Central memory CD8-positive, alpha-beta T cell (primary cell): ENCODE measurements at regions not wholly inside any gene's neighbourhood (a gene's known extent, or its start where the extent isn't known, plus 50 kb on each side); places are given as distances from the start of the nearest gene placed in this dataset.

Experiments used
- ATAC-seq: fragments of 150-1000 bp; cut with Tn5 transposase; replicated peaks from 2 replicates; pipeline ENCODE4 v1.10.0; 2022; ENCODE audit warnings: mild to moderate bottlenecking, moderate FRiP score, moderate number of reproducible peaks; ENCODE audit not compliant: poor library complexity, severe bottlenecking; ENCODE audit errors: extremely low read depth
- DNase-seq, 2 donors: peaks; one replicate each; pipeline ENCODE4 v3.0.0; 2021; ENCODE audit warnings: low spot score in 2 of 2
- H3K27ac Mint-ChIP-seq: one replicate; pipeline ENCODE4 v1.8.0; 2022; ENCODE audit warnings: low read depth, mild to moderate bottlenecking, moderate library complexity, mixed read lengths
- H3K27me3 Mint-ChIP-seq: one replicate; pipeline ENCODE4 v1.8.0; 2022; ENCODE audit warnings: mixed read lengths
- H3K36me3 Mint-ChIP-seq: one replicate; pipeline ENCODE4 v1.8.0; 2022; ENCODE audit warnings: mild to moderate bottlenecking, moderate library complexity, mixed read lengths; ENCODE audit not compliant: insufficient read depth
- H3K4me1 Mint-ChIP-seq: one replicate; pipeline ENCODE4 v1.8.0; 2022; ENCODE audit warnings: mixed read lengths
- H3K4me3 Mint-ChIP-seq: one replicate; pipeline ENCODE4 v1.8.0; 2022; ENCODE audit warnings: mild to moderate bottlenecking, moderate library complexity, mixed read lengths
- H3K9me3 Mint-ChIP-seq: one replicate; pipeline ENCODE4 v1.8.0; 2022; ENCODE audit warnings: mixed read lengths

GRCh38 chr18:78853341-78853740 lies 126.3 kb upstream of the SALL3 start:
- Mint-ChIP-seq H3K4me1 (no peaks in the 10 kb centered on the region), H3K36me3 (no peaks in the 10 kb centered on the region), H3K27me3 (peaks cover 19% of the 10 kb centered on the region), H3K9me3 (peaks cover 11% of the 10 kb centered on the region), H3K4me3 (no peak overlapping the region), H3K27ac (no peak overlapping the region)
- ATAC-seq (no peak), DNase-seq (no peak)

- Mint-ChIP-seq H3K36me3 (no peaks in the 10 kb centered on the region), H3K4me1 (no peaks in the 10 kb centered on the region), H3K4me3 (no peak overlapping the region), H3K9me3 (peaks cover 8% of the 10 kb centered on the region), H3K27ac (no peak overlapping the region), H3K27me3 (peaks cover 22% of the 10 kb centered on the region)
- ATAC-seq: no peak
- no peak for DNase-seq
These were observed 124.4 kb upstream of the SALL3 start for GRCh38 chr18:78855188-78855587.

- Mint-ChIP-seq H3K36me3 (no peaks in the 10 kb centered on the region), H3K4me1 (no peaks in the 10 kb centered on the region), H3K27me3 (peaks cover 38% of the 10 kb centered on the region), H3K9me3 (peaks cover 6% of the 10 kb centered on the region), H3K4me3 (no peak overlapping the region), H3K27ac (no peak overlapping the region)
- DNase-seq (no peak), ATAC-seq (no peak)
These were observed 122.9 kb upstream of the SALL3 start for GRCh38 chr18:78856569-78857313.

- Mint-ChIP-seq H3K27ac (no peak overlapping the region), H3K27me3 (peaks cover 46% of the 10 kb centered on the region), H3K36me3 (no peaks in the 10 kb centered on the region), H3K9me3 (peaks cover 6% of the 10 kb centered on the region), H3K4me1 (no peaks in the 10 kb centered on the region), H3K4me3 (no peak overlapping the region)
- ATAC-seq: no peak
- DNase-seq: no peak
These were observed 122.1 kb upstream of the SALL3 start for GRCh38 chr18:78857314-78858150.

GRCh38 chr18:78859686-78860085 lies 119.9 kb upstream of the SALL3 start:
- ATAC-seq (no peak), DNase-seq (no peak)
- Mint-ChIP-seq H3K36me3 (no peaks in the 10 kb centered on the region), H3K27ac (no peak overlapping the region), H3K27me3 (peaks cover 51% of the 10 kb centered on the region), H3K4me1 (no peaks in the 10 kb centered on the region), H3K9me3 (no peaks in the 10 kb centered on the region), H3K4me3 (no peak overlapping the region)

- ATAC-seq: no peak
These were observed 119.5 kb upstream of the SALL3 start for GRCh38 chr18:78860117-78860516.

GRCh38 chr18:78861116-78861515 lies 118.5 kb upstream of the SALL3 start:
- no peaks in the 10 kb centered on the region for H3K36me3 Mint-ChIP-seq
- no peaks in the 10 kb centered on the region for H3K4me1 Mint-ChIP-seq
- DNase-seq (no peak), ATAC-seq (no peak)
- no peak overlapping the region for H3K4me3 Mint-ChIP-seq
- no peaks in the 10 kb centered on the region for H3K9me3 Mint-ChIP-seq
- no peak overlapping the region for H3K27ac Mint-ChIP-seq
- peaks cover 51% of the 10 kb centered on the region for H3K27me3 Mint-ChIP-seq

More at GRCh38 chr18:78860117-78860516, 119.5 kb upstream of the SALL3 start:
- no peaks in the 10 kb centered on the region for H3K4me1 Mint-ChIP-seq
- DNase-seq: no peak
- H3K27ac Mint-ChIP-seq: no peak overlapping the region
- peaks cover 51% of the 10 kb centered on the region for H3K27me3 Mint-ChIP-seq
- H3K9me3 Mint-ChIP-seq: no peaks in the 10 kb centered on the region
- H3K36me3 Mint-ChIP-seq: no peaks in the 10 kb centered on the region
- no peak overlapping the region for H3K4me3 Mint-ChIP-seq

- no peaks in the 10 kb centered on the region for H3K4me1 Mint-ChIP-seq
- DNase-seq (no peak), ATAC-seq (no peak)
- no peak overlapping the region for H3K27ac Mint-ChIP-seq
- H3K4me3 Mint-ChIP-seq: no peak overlapping the region
- no peaks in the 10 kb centered on the region for H3K36me3 Mint-ChIP-seq
- no peaks in the 10 kb centered on the region for H3K9me3 Mint-ChIP-seq
- H3K27me3 Mint-ChIP-seq: peaks cover 51% of the 10 kb centered on the region
These were observed 117.9 kb upstream of the SALL3 start for GRCh38 chr18:78861706-78862105.

GRCh38 chr18:78862395-78862794 lies 117.2 kb upstream of the SALL3 start:
- Mint-ChIP-seq H3K27ac (no peak overlapping the region), H3K9me3 (no peaks in the 10 kb centered on the region), H3K36me3 (no peaks in the 10 kb centered on the region), H3K4me1 (no peaks in the 10 kb centered on the region), H3K4me3 (no peak overlapping the region), H3K27me3 (peaks cover 51% of the 10 kb centered on the region)
- no peak for DNase-seq
- ATAC-seq: no peak

- no peaks in the 10 kb centered on the region for H3K9me3 Mint-ChIP-seq
- DNase-seq (no peak), ATAC-seq (no peak)
These were observed 114.5 kb upstream of the SALL3 start for GRCh38 chr18:78865056-78865598.

GRCh38 chr18:78865771-78866310 lies 113.8 kb upstream of the SALL3 start:
- H3K4me3 Mint-ChIP-seq: no peak overlapping the region
- no peaks in the 10 kb centered on the region for H3K4me1 Mint-ChIP-seq
- ATAC-seq (no peak), DNase-seq (no peak)
- H3K36me3 Mint-ChIP-seq: no peaks in the 10 kb centered on the region
- H3K27ac Mint-ChIP-seq: no peak overlapping the region
- H3K9me3 Mint-ChIP-seq: no peaks in the 10 kb centered on the region
- peaks cover 34% of the 10 kb centered on the region for H3K27me3 Mint-ChIP-seq

More at GRCh38 chr18:78865056-78865598, 114.5 kb upstream of the SALL3 start:
- Mint-ChIP-seq H3K4me3 (no peak overlapping the region), H3K27ac (no peak overlapping the region), H3K36me3 (no peaks in the 10 kb centered on the region), H3K27me3 (peaks cover 41% of the 10 kb centered on the region), H3K4me1 (no peaks in the 10 kb centered on the region)

GRCh38 chr18:78867131-78867530 lies 112.5 kb upstream of the SALL3 start:
- Mint-ChIP-seq H3K9me3 (no peaks in the 10 kb centered on the region), H3K4me1 (no peaks in the 10 kb centered on the region), H3K4me3 (no peak overlapping the region), H3K36me3 (no peaks in the 10 kb centered on the region), H3K27ac (no peak overlapping the region), H3K27me3 (peaks cover 21% of the 10 kb centered on the region)
- DNase-seq (no peak), ATAC-seq (no peak)
